ENCODE measurements at regions not wholly inside any gene's neighbourhood (a gene's known extent, or its start where the extent isn't known, plus 50 kb on each side); places are given as distances from the start of the nearest gene placed in this dataset.
"Not testable (repeated sequence)": the region's sequence is repeated elsewhere in the genome, so short reads cannot be mapped to it uniquely, and the experiment has no call there.

GRCh38 chr9:90741036-90741435 is 60.6 kb upstream of the SYK start:
- intact Hi-C loops (cut with DNase I): no loop called here
- DNase-seq: no peak

DNA sequence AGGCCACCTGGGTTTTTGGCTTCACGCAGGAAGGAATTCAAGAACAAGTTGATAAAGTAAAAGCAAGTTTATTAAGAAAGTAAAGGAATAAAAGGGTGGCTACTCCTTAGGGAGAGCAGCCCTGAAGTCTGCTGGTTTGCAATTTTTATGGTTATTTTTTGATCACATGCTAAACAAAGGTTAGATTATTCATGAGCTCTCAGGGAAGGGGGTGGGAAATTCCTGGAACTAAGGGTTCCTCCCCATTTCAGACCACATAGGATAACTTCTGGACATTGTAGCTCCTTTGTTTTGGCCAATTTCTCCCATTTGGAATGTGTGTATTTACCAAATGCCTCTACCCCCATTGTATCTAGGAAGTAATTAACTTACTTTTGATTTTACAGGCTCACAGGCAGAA is 63.9 kb upstream of the SYK start:
- no peak for DNase-seq
- intact Hi-C loops (cut with DNase I): no loop called here

DNA sequence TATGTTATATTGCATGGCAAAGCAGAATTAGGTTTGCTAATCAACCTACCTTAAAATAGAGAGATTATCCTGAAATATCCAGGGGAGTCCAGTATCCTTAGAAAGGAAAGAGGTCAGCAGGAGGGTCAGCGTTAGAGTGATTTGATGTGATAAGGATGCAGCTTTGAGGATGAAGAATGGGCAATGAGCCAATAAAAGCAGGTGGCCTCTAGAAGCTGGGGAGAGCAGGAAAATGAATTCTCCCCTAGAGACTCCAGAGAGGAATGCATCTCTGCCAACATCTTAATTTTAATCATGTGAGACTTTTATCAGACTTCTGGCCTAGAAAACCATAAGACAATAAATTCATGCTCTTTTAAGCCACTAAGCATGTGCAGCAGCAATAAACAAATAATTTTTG is 65.7 kb upstream of the SYK start:
- no peak for DNase-seq
- intact Hi-C loops (cut with DNase I): no loop called here

- intact Hi-C loops (cut with DNase I): no loop called here
- DNase-seq: no peak
Measured at GRCh38 chr9:90734631-90735030, 67.0 kb upstream of the SYK start.

GRCh38 chr9:90729351-90729750 is 72.3 kb upstream of the SYK start:
- no peak for DNase-seq
- intact Hi-C loops (cut with DNase I): no loop called here

- no peak for DNase-seq
- intact Hi-C loops (cut with DNase I): no loop called here
Measured at GRCh38 chr9:90727488-90727887, 74.1 kb upstream of the SYK start.

DNA sequence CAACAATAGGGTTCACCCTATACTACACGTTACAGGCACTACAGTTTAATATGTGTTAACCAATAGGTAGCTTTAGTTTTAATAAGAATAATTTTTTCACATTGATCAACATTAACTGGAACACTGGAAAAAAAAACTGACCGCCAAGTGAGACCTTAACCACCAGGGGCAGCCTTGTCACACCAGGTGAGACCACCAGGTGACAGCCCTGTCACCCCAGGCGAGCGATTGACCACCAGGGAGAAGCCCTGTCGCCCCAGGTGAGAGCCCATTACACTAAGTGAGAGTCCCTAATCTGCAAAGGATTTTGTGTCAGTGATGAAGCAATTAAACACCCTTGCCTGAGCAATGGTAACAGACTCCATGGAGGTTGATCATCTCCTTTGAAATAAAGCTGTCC is 75.4 kb upstream of the SYK start:
- no peak for DNase-seq

DNA sequence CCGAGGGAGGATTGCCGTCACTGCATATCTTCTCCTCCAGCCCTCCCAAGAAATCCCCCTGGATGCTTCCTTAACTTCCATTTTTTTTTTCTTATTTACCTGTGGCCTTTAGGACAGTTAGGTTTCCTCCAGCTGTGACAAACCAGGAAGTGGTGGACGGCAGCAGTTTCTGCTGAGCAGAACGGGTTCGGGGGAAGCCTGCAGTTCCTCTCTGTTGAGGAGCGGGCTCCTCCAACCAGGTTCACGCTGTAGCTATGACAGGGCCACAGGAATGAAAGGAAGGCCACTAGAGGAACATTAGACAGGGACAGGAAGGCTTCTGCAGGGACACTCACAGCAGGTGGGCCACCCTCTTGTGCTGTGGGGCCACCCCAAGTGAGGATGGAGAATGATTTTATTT is 76.7 kb upstream of the SYK start:
- DNase-seq: peak in 1 of 42 donors; percentile 26
- intact Hi-C loops (cut with DNase I): no loop called here

More for the DNA sequence above, 75.4 kb upstream of the SYK start:
- intact Hi-C loops (cut with DNase I): no loop called here

DNA sequence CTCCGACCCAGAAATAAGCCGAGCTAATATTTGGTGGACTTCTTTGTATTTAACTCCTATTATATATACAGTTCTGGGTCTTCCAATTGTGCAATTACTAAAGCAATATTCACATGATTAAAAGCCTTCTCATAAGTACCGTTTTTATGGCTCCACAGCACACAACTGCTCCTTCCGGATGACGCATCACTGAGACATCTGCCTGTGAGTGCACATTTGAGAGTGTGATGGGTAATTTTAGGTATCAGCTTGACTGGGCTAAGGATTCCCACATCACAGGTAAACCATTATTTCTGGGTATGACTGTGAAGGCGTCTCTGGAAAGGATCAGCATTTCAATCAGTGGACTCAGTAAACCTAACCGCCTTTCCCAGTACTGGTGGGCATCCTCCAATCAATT is 77.5 kb upstream of the SYK start:
- DNase-seq: no peak
- intact Hi-C loops (cut with DNase I): no loop called here

- intact Hi-C loops (cut with DNase I): no loop called here
- no peak for DNase-seq
Measured at GRCh38 chr9:90722071-90722470, 79.4 kb upstream of the DIRAS2 start.

DNA sequence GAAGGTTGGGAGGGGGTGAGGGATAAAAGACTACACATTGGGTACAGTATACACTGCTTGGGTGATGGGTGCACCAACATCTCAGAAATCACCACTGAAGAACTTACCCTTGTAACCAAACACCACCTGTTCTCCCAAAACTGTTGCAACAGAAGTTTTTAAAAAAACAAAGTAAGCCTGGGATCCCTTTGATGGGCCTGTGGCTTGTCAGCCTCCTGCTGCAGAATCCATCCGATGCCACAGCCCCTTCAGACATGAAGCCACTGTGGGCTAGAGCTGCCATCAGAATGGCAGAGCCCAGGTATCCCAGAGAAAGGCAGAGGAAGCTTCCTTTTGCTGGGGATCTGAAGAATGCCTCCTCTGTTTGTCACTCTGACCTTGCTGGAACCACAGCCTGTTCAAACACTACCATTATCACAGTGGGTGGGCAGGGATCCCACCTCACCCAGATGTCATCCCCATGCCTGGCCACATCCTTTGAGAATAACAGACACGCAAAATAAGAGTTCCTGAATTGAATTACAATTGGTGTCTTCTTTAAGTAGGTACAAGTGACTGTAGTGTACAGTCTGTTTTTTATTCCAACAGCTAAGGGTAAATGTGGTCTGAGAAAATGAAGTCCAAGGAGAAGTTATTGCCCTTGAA is 78.1 kb upstream of the DIRAS2 start:
- intact Hi-C loops (cut with DNase I): no loop called here
- no peak for DNase-seq

DNA sequence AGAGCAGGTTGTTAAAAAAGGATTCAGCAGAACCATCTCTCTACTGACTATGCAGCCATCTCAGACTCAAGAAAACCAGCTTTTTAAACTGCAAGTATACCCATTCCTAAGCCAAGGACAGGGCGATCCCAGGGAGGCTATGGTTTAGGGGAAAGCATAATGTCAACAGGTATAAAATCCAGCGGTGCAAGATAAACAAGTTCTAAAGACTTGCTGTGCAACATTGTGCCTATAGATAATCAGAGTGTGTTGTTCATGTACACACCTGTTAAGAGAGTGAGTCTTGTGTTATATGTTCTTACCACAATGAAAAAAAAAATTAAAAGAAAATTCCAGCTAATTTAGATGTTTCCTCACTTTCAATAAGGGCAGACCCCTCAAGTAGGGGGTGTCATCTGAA is 63.6 kb upstream of the DIRAS2 start:
- intact Hi-C loops (cut with DNase I): no loop called here
- no peak for DNase-seq

DNA sequence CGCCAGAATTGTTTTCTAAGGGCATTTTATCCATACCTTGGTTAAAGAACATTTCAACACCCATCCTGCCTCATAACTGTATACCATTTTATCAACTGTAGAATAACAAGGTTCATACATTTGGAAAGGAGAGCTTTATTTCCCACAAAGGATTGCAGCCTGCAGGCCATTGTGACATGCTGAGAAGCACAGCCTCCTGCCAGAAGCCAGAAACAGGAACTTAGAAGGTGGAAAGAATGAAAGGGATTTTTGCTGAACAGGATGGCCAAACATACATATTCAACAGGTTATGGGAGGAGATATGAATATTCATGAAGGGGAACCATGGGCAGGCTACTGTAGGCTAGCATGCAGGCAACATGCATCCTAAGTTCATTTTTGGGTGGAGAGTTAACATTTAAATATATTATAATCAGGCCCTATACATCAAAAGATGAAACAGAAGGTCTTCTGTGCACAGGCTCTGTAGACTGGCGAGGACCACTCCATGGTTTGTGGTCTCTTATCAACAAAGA is 59.9 kb upstream of the DIRAS2 start:
- no peak for DNase-seq
- intact Hi-C loops (cut with DNase I): no loop called here

- intact Hi-C loops (cut with DNase I): no loop called here
- DNase-seq: no peak
Measured at GRCh38 chr9:90698871-90699440, 56.3 kb upstream of the DIRAS2 start.

DNA sequence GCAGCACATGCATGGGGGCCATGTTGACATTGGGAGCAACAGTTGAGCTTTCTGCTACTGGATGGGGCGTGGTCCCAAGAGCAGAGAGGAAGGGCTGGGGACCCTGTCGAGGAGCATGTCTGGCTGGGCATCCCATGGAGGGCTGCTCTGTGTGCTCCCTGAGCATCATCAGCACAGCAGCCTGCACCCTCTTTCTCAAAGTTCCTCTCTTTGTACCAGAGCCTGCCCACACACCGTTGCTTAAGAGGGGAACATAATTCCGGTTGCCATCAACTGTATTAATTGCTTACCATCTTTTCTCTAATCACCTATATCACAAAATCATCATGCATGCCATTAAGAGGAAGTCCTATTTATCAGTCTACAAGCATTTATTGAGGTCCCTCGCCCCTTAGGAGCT is 55.2 kb upstream of the DIRAS2 start:
- intact Hi-C loops (cut with DNase I): no loop called here
- DNase-seq: no peak

DNA sequence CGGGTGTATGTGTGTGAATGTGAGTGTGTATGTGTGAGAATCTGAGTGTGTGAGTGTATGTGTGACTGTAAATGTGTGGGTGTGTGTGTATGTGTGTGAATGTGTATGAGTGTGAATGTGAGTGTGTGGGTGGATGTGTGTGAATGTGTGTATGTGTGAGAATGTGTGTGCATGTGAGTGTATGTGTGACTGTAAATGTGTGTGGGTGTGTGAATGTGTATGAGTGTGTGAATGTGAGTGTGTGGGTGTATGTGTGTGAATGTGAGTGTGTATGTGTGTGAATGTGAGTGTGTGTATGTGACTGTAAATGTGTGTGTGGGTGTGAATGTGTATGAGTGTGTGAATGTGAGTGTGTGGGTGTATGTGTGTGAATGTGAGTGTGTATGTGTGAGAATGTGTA is 51.6 kb upstream of the DIRAS2 start:
- intact Hi-C loops (cut with DNase I); DNase-seq: not testable (repeated sequence)
